ENCODE measurements at regions not wholly inside any gene's neighbourhood (a gene's known extent, or its start where the extent isn't known, plus 50 kb on each side); places are given as distances from the start of the nearest gene placed in this dataset.
"Not testable (repeated sequence)": the region's sequence is repeated elsewhere in the genome, so short reads cannot be mapped to it uniquely, and the experiment has no call there.

DNA sequence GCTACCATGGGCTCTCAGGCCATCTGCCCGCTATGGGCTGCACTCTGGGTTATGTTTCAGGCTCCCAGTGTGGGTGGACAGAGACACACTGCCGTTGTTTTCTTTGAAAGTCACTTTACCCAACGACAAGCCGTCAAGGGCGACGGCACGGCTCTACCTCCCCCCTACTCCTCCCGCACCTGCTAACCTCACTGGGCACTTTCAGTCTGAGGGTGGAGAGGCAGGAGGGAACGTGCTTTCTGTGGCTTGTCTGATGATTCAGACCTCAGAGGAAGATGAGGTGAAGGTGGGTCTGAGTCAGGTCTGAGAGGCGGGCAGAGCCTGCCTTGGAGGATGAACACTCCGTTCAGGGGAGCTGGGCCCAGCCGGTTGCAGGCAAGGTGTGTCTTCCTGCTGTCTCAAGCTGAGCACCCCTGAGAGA lies 147.6 kb upstream of the HDAC4 start:
- FAIRE-seq = no peak
- dilution Hi-C loops (cut with MboI; ENCODE audit: extremely low pct_ligation_motif_present, low sequenced_read_pairs) = no loop called here
- no peak overlapping the region for H3K4me2 ChIP-seq (ENCODE audit: insufficient read depth, low read length)
- TF ChIP-seq MAX (IDR thresholded peaks at IDR 0.05; ENCODE audit: insufficient read depth, insufficient read length) (no peak), MYC (IDR thresholded peaks at IDR 0.05; ENCODE audit: low read depth, low read length) (no peak), EZH2 (IDR thresholded peaks at IDR 0.05; ENCODE audit: borderline replicate concordance, low read depth, low read length, severe bottlenecking) (no peak), POLR2A (IDR thresholded peaks at IDR 0.05; ENCODE audit: low read depth, low read length) (no peak), POLR2AphosphoS5 (IDR thresholded peaks at IDR 0.05; ENCODE audit: insufficient read depth, low read depth, low read length) (no peak), FOS (IDR thresholded peaks at IDR 0.05; ENCODE audit: borderline replicate concordance, insufficient read depth, low read length) (no peak), JUN (IDR thresholded peaks at IDR 0.05; ENCODE audit: borderline replicate concordance, insufficient read depth, insufficient read length, low read depth) (no peak), GATA2 (IDR thresholded peaks at IDR 0.05; ENCODE audit: insufficient read depth, insufficient read length, low read depth, low read length) (no peak)
- TF ChIP-seq, protein P1, sequence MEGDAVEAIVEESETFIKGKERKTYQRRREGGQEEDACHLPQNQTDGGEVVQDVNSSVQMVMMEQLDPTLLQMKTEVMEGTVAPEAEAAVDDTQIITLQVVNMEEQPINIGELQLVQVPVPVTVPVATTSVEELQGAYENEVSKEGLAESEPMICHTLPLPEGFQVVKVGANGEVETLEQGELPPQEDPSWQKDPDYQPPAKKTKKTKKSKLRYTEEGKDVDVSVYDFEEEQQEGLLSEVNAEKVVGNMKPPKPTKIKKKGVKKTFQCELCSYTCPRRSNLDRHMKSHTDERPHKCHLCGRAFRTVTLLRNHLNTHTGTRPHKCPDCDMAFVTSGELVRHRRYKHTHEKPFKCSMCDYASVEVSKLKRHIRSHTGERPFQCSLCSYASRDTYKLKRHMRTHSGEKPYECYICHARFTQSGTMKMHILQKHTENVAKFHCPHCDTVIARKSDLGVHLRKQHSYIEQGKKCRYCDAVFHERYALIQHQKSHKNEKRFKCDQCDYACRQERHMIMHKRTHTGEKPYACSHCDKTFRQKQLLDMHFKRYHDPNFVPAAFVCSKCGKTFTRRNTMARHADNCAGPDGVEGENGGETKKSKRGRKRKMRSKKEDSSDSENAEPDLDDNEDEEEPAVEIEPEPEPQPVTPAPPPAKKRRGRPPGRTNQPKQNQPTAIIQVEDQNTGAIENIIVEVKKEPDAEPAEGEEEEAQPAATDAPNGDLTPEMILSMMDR (IDR thresholded peaks at IDR 0.05; ENCODE audit: extremely low read depth in 1 of 2, insufficient read depth in 1 of 2, low read depth in 1 of 2, low read length in 2 of 2) = no peak
- intact Hi-C loops (cut with micrococcal nuclease) = no loop called here
- H3K9ac ChIP-seq (replicated peaks; ENCODE audit: extremely low read depth, insufficient read depth, low read length) = no peak overlapping the region
- DNase-seq (ENCODE audit: low read depth, low spot score) = no peak
- ChIA-PET CTCF (no interaction called here), POLR2A (no interaction called here)
- no peaks in the 10 kb centered on the region for H3K9me3 ChIP-seq (replicated peaks; ENCODE audit: control insufficient read depth, insufficient read depth, low read length)
- no peak overlapping the region for H3K4me3 ChIP-seq (replicated peaks in 1 of 3; ENCODE audit: insufficient read depth in 1 of 3, low read depth in 1 of 3, low read length in 3 of 3)
- no peaks in the 10 kb centered on the region for H3K27me3 ChIP-seq (ENCODE audit: control insufficient read depth in 2 of 2, insufficient read depth in 2 of 2, low read length in 2 of 2)
- no peak overlapping the region for H3K27ac ChIP-seq (ENCODE audit: insufficient read depth, low read depth, low read length)
- H3K9me1 ChIP-seq (replicated peaks; ENCODE audit: control insufficient read depth, extremely low read depth, insufficient read depth, low read length) = no peaks in the 10 kb centered on the region
- no peaks in the 10 kb centered on the region for H4K20me1 ChIP-seq (replicated peaks; ENCODE audit: control insufficient read depth, extremely low read depth, insufficient read depth, low read length)
- no TSS peak for BruUV-seq (replicated peaks)
- H2AFZ ChIP-seq (ENCODE audit: low read depth, low read length) = no peak overlapping the region
- H3K79me2 ChIP-seq (ENCODE audit: control insufficient read depth, insufficient read depth, low read length) = no peaks in the 10 kb centered on the region
- H3K4me1 ChIP-seq (ENCODE audit: control insufficient read depth, extremely low read depth, insufficient read depth, low read length) = no peaks in the 10 kb centered on the region
- no peaks in the 10 kb centered on the region for H3K36me3 ChIP-seq (ENCODE audit: control insufficient read depth in 2 of 2, extremely low read depth in 1 of 2, insufficient read depth in 2 of 2, low read length in 2 of 2)

- H3K27ac ChIP-seq (ENCODE audit: insufficient read depth, low read depth, low read length); H3K4me1 ChIP-seq (ENCODE audit: control insufficient read depth, extremely low read depth, insufficient read depth, low read length); H3K9ac ChIP-seq (replicated peaks; ENCODE audit: extremely low read depth, insufficient read depth, low read length); FAIRE-seq; H3K4me3 ChIP-seq (replicated peaks in 1 of 3; ENCODE audit: insufficient read depth in 1 of 3, low read depth in 1 of 3, low read length in 3 of 3); H3K79me2 ChIP-seq (ENCODE audit: control insufficient read depth, insufficient read depth, low read length); dilution Hi-C loops (cut with MboI; ENCODE audit: extremely low pct_ligation_motif_present, low sequenced_read_pairs); H3K4me2 ChIP-seq (ENCODE audit: insufficient read depth, low read length); POLR2A ChIA-PET; intact Hi-C loops (cut with micrococcal nuclease); DNase-seq (ENCODE audit: low read depth, low spot score); BruUV-seq (replicated peaks); H3K9me1 ChIP-seq (replicated peaks; ENCODE audit: control insufficient read depth, extremely low read depth, insufficient read depth, low read length); H3K36me3 ChIP-seq (ENCODE audit: control insufficient read depth in 2 of 2, extremely low read depth in 1 of 2, insufficient read depth in 2 of 2, low read length in 2 of 2); H2AFZ ChIP-seq (ENCODE audit: low read depth, low read length); H3K9me3 ChIP-seq (replicated peaks; ENCODE audit: control insufficient read depth, insufficient read depth, low read length); H4K20me1 ChIP-seq (replicated peaks; ENCODE audit: control insufficient read depth, extremely low read depth, insufficient read depth, low read length); H3K27me3 ChIP-seq (ENCODE audit: control insufficient read depth in 2 of 2, insufficient read depth in 2 of 2, low read length in 2 of 2); CTCF ChIA-PET: not testable (repeated sequence)
Observed at GRCh38 chr2:239547140-239547539, 146.3 kb upstream of the HDAC4 start.
